SK-N-MC (cell line): ENCODE measurements at regions not wholly inside any gene's neighbourhood (a gene's known extent, or its start where the extent isn't known, plus 50 kb on each side); places are given as distances from the start of the nearest gene placed in this dataset.

ENCODE experiments used
- EZH2 ChIP-seq: fragments of 200-600 bp; sonication (generic); IDR thresholded peaks from one replicate; pipeline ENCODE4 v1.6.1; 2017; ENCODE audit warnings: antibody characterized with exemption
- FOXP2 ChIP-seq: optimal IDR thresholded peaks from 2 replicates; pipeline ENCODE3; 2011; ENCODE audit warnings: mild to moderate bottlenecking, moderate library complexity; ENCODE audit not compliant: insufficient read depth; ENCODE audit errors: extremely low read length, control extremely low read depth
- POLR2AphosphoS5 ChIP-seq: IDR thresholded peaks from 2 replicates; pipeline ENCODE4 v1.6.1; 2012; ENCODE audit warnings: mild to moderate bottlenecking, low read depth, low read length, borderline replicate concordance

GRCh38 chr3:147760941-147761340 is 351.8 kb downstream of the ZIC1 start:
- TF ChIP-seq POLR2AphosphoS5 (no peak), FOXP2 (no peak), EZH2 (no peak)
